GM23248 (cell line): ENCODE measurements at regions not wholly inside any gene's neighbourhood (a gene's known extent, or its start where the extent isn't known, plus 50 kb on each side); places are given as distances from the start of the nearest gene placed in this dataset.

Source experiments
- DNase-seq: peaks from one replicate; pipeline ENCODE4 v3.0.0-alpha.2; 2015
- H2AFZ ChIP-seq: fragments of 200-600 bp; sonication (generic); 2 replicates; pipeline ENCODE4 v1.6.1; 2016; ENCODE audit warnings: antibody characterized with exemption
- H3F3A ChIP-seq: fragments of 200-600 bp; sonication (generic); 2 replicates; pipeline ENCODE4 v1.6.1; 2016; ENCODE audit warnings: mild to moderate bottlenecking, antibody characterized with exemption, mixed run types; ENCODE audit not compliant: insufficient read depth
- H3K27ac ChIP-seq: fragments of 200-600 bp; sonication (generic); 2 replicates; pipeline ENCODE4 v1.5.1; 2016; ENCODE audit warnings: mild to moderate bottlenecking
- H3K27me3 ChIP-seq: fragments of 200-600 bp; sonication (generic); replicated peaks from 2 replicates; pipeline ENCODE4 v1.6.1; 2016; ENCODE audit warnings: mild to moderate bottlenecking; ENCODE audit not compliant: insufficient read depth
- H3K36me3 ChIP-seq: fragments of 200-600 bp; sonication (generic); 2 replicates; pipeline ENCODE4 v1.6.1; 2016; ENCODE audit warnings: low read depth, mild to moderate bottlenecking
- H3K4me1 ChIP-seq: fragments of 200-600 bp; sonication (generic); 2 replicates; pipeline ENCODE4 v1.6.1; 2016; ENCODE audit warnings: mild to moderate bottlenecking; ENCODE audit not compliant: insufficient read depth
- H3K4me2 ChIP-seq: fragments of 200-600 bp; sonication (generic); one replicate; pipeline ENCODE4 v1.6.1; 2016; ENCODE audit warnings: mild to moderate bottlenecking; ENCODE audit not compliant: unreplicated experiment
- H3K4me3 ChIP-seq: fragments of 200-600 bp; sonication (generic); 2 replicates; pipeline ENCODE4 v1.5.1; 2016; ENCODE audit warnings: mild to moderate bottlenecking
- H3K79me2 ChIP-seq: fragments of 200-600 bp; sonication (generic); 2 replicates; pipeline ENCODE4 v1.6.1; 2016; ENCODE audit warnings: mild to moderate bottlenecking; ENCODE audit not compliant: insufficient read depth
- H3K9ac ChIP-seq: fragments of 200-600 bp; sonication (generic); 2 replicates; pipeline ENCODE4 v1.6.1; 2016; ENCODE audit warnings: mild to moderate bottlenecking
- H3K9me2 ChIP-seq: fragments of 200-600 bp; sonication (generic); 2 replicates; pipeline ENCODE4 v1.6.1; 2016; ENCODE audit warnings: mixed run types, mild to moderate bottlenecking, moderate library complexity; ENCODE audit not compliant: insufficient read depth
- H3K9me3 ChIP-seq: fragments of 200-600 bp; sonication (generic); one replicate; pipeline ENCODE4 v1.6.1; 2017; ENCODE audit warnings: low read depth
- H4K20me1 ChIP-seq: fragments of 200-600 bp; sonication (generic); 2 replicates; pipeline ENCODE4 v1.6.0; 2016; ENCODE audit not compliant: insufficient read depth
- EZH2 ChIP-seq: fragments of 200-600 bp; sonication (generic); IDR thresholded peaks from 2 replicates; pipeline ENCODE4 v1.6.1; 2018; ENCODE audit warnings: antibody characterized with exemption, mild to moderate bottlenecking; ENCODE audit not compliant: insufficient read depth, poor library complexity, severe bottlenecking
- EZH2phosphoT487 ChIP-seq: fragments of 200-600 bp; sonication (generic); IDR thresholded peaks from 2 replicates; pipeline ENCODE4 v1.6.1; 2018; ENCODE audit warnings: antibody characterized with exemption, moderate library complexity, mild to moderate bottlenecking, low read depth; ENCODE audit not compliant: insufficient read depth
- whole genome bisulfite sequencing, 2 experiments: methylation state at CpG; one replicate each; pipeline ENCODE4 v1.1.6; 2015 to 2017; ENCODE audit warnings: low lambda C conversion rate in 2 of 2, low coverage in 1 of 2; ENCODE audit errors: missing lambda C conversion rate in 2 of 2; 5-methylcytosine and 5-hydroxymethylcytosine counted together
- in situ Hi-C: fragments of 300-500 bp; cut with MboI; formaldehyde crosslinking; loops from 2 replicates; pipeline ENCODE4 v1.15.0; 2020

DNA sequence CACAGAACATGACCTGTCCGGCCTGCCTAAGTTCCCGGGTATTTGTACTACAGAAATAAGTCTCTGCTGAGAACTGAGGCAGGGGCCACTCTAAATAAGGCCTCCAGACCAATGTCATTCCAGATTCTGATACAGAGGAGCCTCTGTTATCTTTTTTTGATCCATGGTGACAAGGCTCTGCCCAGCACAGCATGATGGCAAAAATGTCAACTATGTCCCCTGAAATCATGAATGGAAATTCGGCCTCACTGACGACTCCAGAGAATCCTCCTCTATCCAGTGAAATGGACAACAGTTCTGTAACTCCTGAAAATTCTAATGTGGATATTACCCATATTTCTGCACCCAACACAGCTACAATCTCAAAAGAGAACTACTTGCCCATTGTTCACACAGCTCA, 335.0 kb downstream of the DNAH5 start:
- in situ Hi-C loops, result no loop called here
- H3K9ac ChIP-seq, result no peak overlapping the region
- no peaks in the 10 kb centered on the region for H3K9me3 ChIP-seq
- no peaks in the 10 kb centered on the region for H3F3A ChIP-seq
- no peak overlapping the region for H3K4me2 ChIP-seq
- H3K4me1 ChIP-seq, result peaks cover 8% of the 10 kb centered on the region; the same call in 1 of the 2 replicates
- H3K27me3 ChIP-seq, result peaks cover 4% of the 10 kb centered on the region; the same call in 1 of the 2 replicates
- no peak overlapping the region for H2AFZ ChIP-seq
- no peaks in the 10 kb centered on the region for H4K20me1 ChIP-seq
- 65 to 74% methylated on average over 4 of the region's 4 CpGs for WGBS, 2 experiments
- no peak overlapping the region for H3K4me3 ChIP-seq
- DNase-seq, result no peak
- no peak overlapping the region for H3K27ac ChIP-seq
- TF ChIP-seq EZH2phosphoT487 (no peak), EZH2 (no peak)
- no peaks in the 10 kb centered on the region for H3K36me3 ChIP-seq
- H3K79me2 ChIP-seq, result no peaks in the 10 kb centered on the region
- peaks cover 5% of the 10 kb centered on the region; the same call in 1 of the 2 replicates for H3K9me2 ChIP-seq

- in situ Hi-C loops, result no loop called here
- WGBS, 2 experiments, result 65 to 92% methylated on average over 1 of the region's 1 CpG
- Histone ChIP-seq H3K36me3 (no peaks in the 10 kb centered on the region), H4K20me1 (no peaks in the 10 kb centered on the region), H3K79me2 (no peaks in the 10 kb centered on the region), H2AFZ (no peak overlapping the region), H3F3A (peaks cover 6% of the 10 kb centered on the region; the same call in 1 of the 2 replicates), H3K4me3 (no peak overlapping the region), H3K4me2 (no peak overlapping the region), H3K9me3 (no peaks in the 10 kb centered on the region), H3K9me2 (peaks cover 5% of the 10 kb centered on the region; the same call in 1 of the 2 replicates), H3K27me3 (no peaks in the 10 kb centered on the region), H3K27ac (no peak overlapping the region), H3K4me1 (peaks cover 15% of the 10 kb centered on the region), H3K9ac (no peak overlapping the region)
- peak; percentile 31 for DNase-seq
- no peak for TF ChIP-seq EZH2
- TF ChIP-seq EZH2phosphoT487, result no peak
Observed at GRCh38 chr5:13606051-13606450, 338.4 kb downstream of the DNAH5 start.

- H3K9ac ChIP-seq, result no peak overlapping the region
- H3K9me2 ChIP-seq, result no peaks in the 10 kb centered on the region
- peaks cover 21% of the 10 kb centered on the region for H3K4me1 ChIP-seq
- no peaks in the 10 kb centered on the region for H3K79me2 ChIP-seq
- H4K20me1 ChIP-seq, result no peaks in the 10 kb centered on the region
- peak overlapping the region; percentile 53 for H3K4me2 ChIP-seq
- no peaks in the 10 kb centered on the region for H3K27me3 ChIP-seq
- peak overlapping the region; percentile 35 for H3K27ac ChIP-seq
- TF ChIP-seq EZH2phosphoT487, result no peak
- TF ChIP-seq EZH2, result no peak
- peaks cover 14% of the 10 kb centered on the region for H3F3A ChIP-seq
- peak; percentile 79 for DNase-seq
- H3K36me3 ChIP-seq, result no peaks in the 10 kb centered on the region
- peak overlapping the region; percentile 47; the same call in 1 of the 2 replicates for H2AFZ ChIP-seq
- in situ Hi-C loops, result no loop called here
- WGBS, 2 experiments, result 19 to 23% methylated on average over 2 of the region's 2 CpGs
- H3K9me3 ChIP-seq, result no peaks in the 10 kb centered on the region
- H3K4me3 ChIP-seq, result 0 out of 2 replicates have a peak overlapping the region, but pooled peaks have one; percentile 8
Observed at GRCh38 chr5:13601112-13601511, 343.4 kb downstream of the DNAH5 start.

DNA sequence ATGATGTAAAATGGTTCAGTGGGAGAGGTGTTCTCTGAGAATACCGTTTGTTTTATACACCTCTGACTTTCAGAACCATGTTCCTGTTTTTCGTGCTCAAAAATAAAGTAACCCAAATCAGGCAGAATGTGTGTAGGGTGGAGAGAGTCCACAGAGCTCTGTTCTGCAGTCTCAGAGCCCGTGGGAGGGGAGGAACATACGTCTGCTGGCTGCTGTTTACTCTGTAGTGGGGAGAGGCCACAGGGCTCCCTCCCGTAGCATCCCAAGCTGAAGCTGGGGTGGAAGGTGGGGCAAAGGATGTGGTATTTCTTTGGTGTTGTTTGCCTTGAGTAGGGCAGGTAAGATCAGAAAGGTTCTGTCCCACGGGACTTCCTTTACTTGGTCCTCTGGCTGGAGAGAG, 348.5 kb downstream of the DNAH5 start:
- Histone ChIP-seq H4K20me1 (no peaks in the 10 kb centered on the region), H3K27me3 (no peaks in the 10 kb centered on the region), H3K4me1 (peaks cover 16% of the 10 kb centered on the region), H3K9me2 (no peaks in the 10 kb centered on the region; the same call in 1 of the 2 replicates), H3K36me3 (no peaks in the 10 kb centered on the region), H2AFZ (no peak overlapping the region), H3K4me2 (no peak overlapping the region), H3K27ac (no peak overlapping the region), H3K9me3 (no peaks in the 10 kb centered on the region), H3K4me3 (no peak overlapping the region), H3F3A (peaks cover 7% of the 10 kb centered on the region), H3K9ac (no peak overlapping the region), H3K79me2 (no peaks in the 10 kb centered on the region)
- 45 to 49% methylated on average over 6 of the region's 6 CpGs for WGBS, 2 experiments
- TF ChIP-seq EZH2 (no peak), EZH2phosphoT487 (no peak)
- DNase-seq, result no peak
- in situ Hi-C loops, result no loop called here

DNA sequence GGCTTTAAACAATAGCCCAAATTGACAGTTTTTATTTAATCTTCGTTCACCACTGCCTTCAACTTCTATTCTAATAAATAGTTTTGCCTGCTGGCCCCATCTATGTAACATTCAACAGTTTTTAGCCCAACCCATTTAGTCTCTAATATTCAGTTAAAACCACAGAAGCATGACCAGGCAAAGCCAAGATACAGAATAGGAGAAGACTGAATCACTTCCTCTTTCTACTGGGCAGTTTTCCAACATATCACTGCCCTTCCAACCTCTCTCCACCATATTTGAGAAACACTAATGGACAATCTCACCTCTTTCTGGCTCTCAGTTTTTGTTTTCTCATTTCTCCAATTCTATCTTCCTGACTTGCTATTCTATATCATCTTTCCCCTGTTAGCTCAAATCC, 352.9 kb downstream of the DNAH5 start:
- WGBS, 2 experiments, result 3 to 19% methylated on average over 1 of the region's 1 CpG
- Histone ChIP-seq H3K9ac (no peak overlapping the region), H3K79me2 (no peaks in the 10 kb centered on the region), H3K27me3 (no peaks in the 10 kb centered on the region), H3K4me3 (no peak overlapping the region), H3K9me2 (no peaks in the 10 kb centered on the region; the same call in 1 of the 2 replicates), H2AFZ (peak overlapping the region; percentile 23; the same call in 1 of the 2 replicates), H3F3A (no peaks in the 10 kb centered on the region), H3K27ac (no peak overlapping the region), H3K4me1 (peaks cover 15% of the 10 kb centered on the region), H3K4me2 (peak overlapping the region; percentile 4), H3K9me3 (no peaks in the 10 kb centered on the region), H3K36me3 (no peaks in the 10 kb centered on the region), H4K20me1 (no peaks in the 10 kb centered on the region)
- TF ChIP-seq EZH2phosphoT487, result no peak
- no peak for TF ChIP-seq EZH2
- in situ Hi-C loops, result no loop called here
- DNase-seq, result peak; percentile 79
